Uterus (tissue), 3 donors: ENCODE measurements at regions not wholly inside any gene's neighbourhood (a gene's known extent, or its start where the extent isn't known, plus 50 kb on each side); places are given as distances from the start of the nearest gene placed in this dataset.

ENCODE experiments used
- DNase-seq, 2 donors: peaks; one replicate each; pipeline ENCODE4 v3.0.0-alpha.2; 2019 to 2020
- H3K27ac ChIP-seq, 2 donors: fragments of 200-600 bp; sonication (generic); 1 replicate in 1 of 2; 2 replicates in 1 of 2; pipeline ENCODE4 v1.5.1; 2016 to 2018
- H3K27me3 ChIP-seq, 2 donors: fragments of 200-600 bp; sonication (generic); one replicate each; pipeline ENCODE4 v1.5.1; 2018 to 2019; ENCODE audit warnings: control low read depth in 1 of 2
- H3K36me3 ChIP-seq, 2 donors: fragments of 200-600 bp; sonication (generic); one replicate each; pipeline ENCODE4 v1.5.1; 2019; ENCODE audit warnings: control low read depth in 1 of 2
- H3K4me1 ChIP-seq, 2 donors: fragments of 200-600 bp; sonication (generic); one replicate each; pipeline ENCODE4 v1.5.1; 2018 to 2019; ENCODE audit warnings: control low read depth in 1 of 2
- H3K4me3 ChIP-seq, 2 donors: fragments of 200-600 bp; sonication (generic); 1 replicate in 1 of 2; 2 replicates in 1 of 2; pipeline ENCODE4 v1.5.1; 2018 to 2019; ENCODE audit warnings: mild to moderate bottlenecking in 1 of 2
- H3K9me3 ChIP-seq, 2 donors: fragments of 200-600 bp; sonication (generic); one replicate each; pipeline ENCODE4 v1.5.1; 2019; ENCODE audit warnings: control low read depth in 1 of 2
- CTCF ChIP-seq, 4 experiments: fragments of 200-600 bp in 2 of 4; fragments of 450-650 bp in 2 of 4; sonication (generic) in 2 of 4; IDR thresholded peaks; one replicate each; pipeline ENCODE4 v1.5.1; 2016 to 2019; ENCODE audit warnings: antibody characterized with exemption in 4 of 4, mild to moderate bottlenecking in 2 of 4, moderate library complexity in 1 of 4
- POLR2A ChIP-seq, 2 donors: fragments of 450-650 bp; IDR thresholded peaks; one replicate each; pipeline ENCODE4 v1.6.1; 2016; ENCODE audit warnings: antibody characterized with exemption in 2 of 2, mild to moderate bottlenecking in 1 of 2, moderate library complexity in 1 of 2
- intact Hi-C: fragments of 100-400 bp; cut with DNase I; formaldehyde crosslinking; loops from one replicate; pipeline ENCODE4 v1.15.1; 2023; ENCODE audit warnings: low total_unique reads
- donor health status: DM: yes; HTN: yes; CAD: no.

- Histone ChIP-seq H3K9me3 (no peaks in the 10 kb centered on the region), H3K27ac (no peak overlapping the region), H3K4me3 (no peak overlapping the region), H3K36me3 (no peaks in the 10 kb centered on the region), H3K4me1 (no peaks in the 10 kb centered on the region), H3K27me3 (no peaks in the 10 kb centered on the region)
- no peak for DNase-seq
- TF ChIP-seq POLR2A (IDR thresholded peaks at IDR 0.05) (no peak), CTCF (IDR thresholded peaks at IDR 0.05) (no peak)
- intact Hi-C loops = no loop called here
Observed at GRCh38 chr18:78661316-78661715, 318.3 kb upstream of the SALL3 start.

GRCh38 chr18:78662879-78663278, 316.7 kb upstream of the SALL3 start:
- Histone ChIP-seq H3K27me3 (no peaks in the 10 kb centered on the region), H3K4me1 (no peaks in the 10 kb centered on the region), H3K4me3 (no peak overlapping the region), H3K9me3 (no peaks in the 10 kb centered on the region), H3K36me3 (no peaks in the 10 kb centered on the region), H3K27ac (no peak overlapping the region)
- TF ChIP-seq POLR2A (IDR thresholded peaks at IDR 0.05) = no peak
- no peak for TF ChIP-seq CTCF (IDR thresholded peaks at IDR 0.05)
- no peak for DNase-seq
- intact Hi-C loops = no loop called here

- Histone ChIP-seq H3K4me3 (no peak overlapping the region), H3K9me3 (no peaks in the 10 kb centered on the region), H3K36me3 (no peaks in the 10 kb centered on the region), H3K27ac (no peak overlapping the region), H3K27me3 (no peaks in the 10 kb centered on the region), H3K4me1 (no peaks in the 10 kb centered on the region)
- intact Hi-C loops = no loop called here
- no peak for TF ChIP-seq POLR2A (IDR thresholded peaks at IDR 0.05)
- no peak for TF ChIP-seq CTCF (IDR thresholded peaks at IDR 0.05)
- no peak for DNase-seq
Observed at GRCh38 chr18:78664048-78664447, 315.6 kb upstream of the SALL3 start.

GRCh38 chr18:78664848-78665247, 314.8 kb upstream of the SALL3 start:
- no peaks in the 10 kb centered on the region for H3K36me3 ChIP-seq
- H3K9me3 ChIP-seq = no peaks in the 10 kb centered on the region
- TF ChIP-seq CTCF (IDR thresholded peaks at IDR 0.05) (no peak), POLR2A (IDR thresholded peaks at IDR 0.05) (no peak)
- H3K27ac ChIP-seq = no peak overlapping the region
- intact Hi-C loops = no loop called here
- no peaks in the 10 kb centered on the region for H3K4me1 ChIP-seq
- H3K27me3 ChIP-seq = no peaks in the 10 kb centered on the region
- DNase-seq = no peak
- no peak overlapping the region for H3K4me3 ChIP-seq

- TF ChIP-seq CTCF (IDR thresholded peaks at IDR 0.05) = no peak
- no peak for TF ChIP-seq POLR2A (IDR thresholded peaks at IDR 0.05)
- no peak overlapping the region for H3K4me3 ChIP-seq
- H3K4me1 ChIP-seq = no peaks in the 10 kb centered on the region
- no peak for DNase-seq
- intact Hi-C loops = no loop called here
- no peaks in the 10 kb centered on the region for H3K27me3 ChIP-seq
- no peaks in the 10 kb centered on the region for H3K9me3 ChIP-seq
- no peak overlapping the region for H3K27ac ChIP-seq
- no peaks in the 10 kb centered on the region for H3K36me3 ChIP-seq
Observed at GRCh38 chr18:78665644-78666043, 314.0 kb upstream of the SALL3 start.
